GM12873 (cell line): ENCODE measurements at regions not wholly inside any gene's neighbourhood (a gene's known extent, or its start where the extent isn't known, plus 50 kb on each side); places are given as distances from the start of the nearest gene placed in this dataset.

Experiments
- CTCF ChIP-seq: IDR thresholded peaks from 2 replicates; pipeline ENCODE4 v1.5.1; 2012; ENCODE audit warnings: low read depth, mild to moderate bottlenecking, moderate library complexity, low read length, control low read depth; ENCODE audit not compliant: insufficient read depth; ENCODE audit errors: missing control alignments

DNA sequence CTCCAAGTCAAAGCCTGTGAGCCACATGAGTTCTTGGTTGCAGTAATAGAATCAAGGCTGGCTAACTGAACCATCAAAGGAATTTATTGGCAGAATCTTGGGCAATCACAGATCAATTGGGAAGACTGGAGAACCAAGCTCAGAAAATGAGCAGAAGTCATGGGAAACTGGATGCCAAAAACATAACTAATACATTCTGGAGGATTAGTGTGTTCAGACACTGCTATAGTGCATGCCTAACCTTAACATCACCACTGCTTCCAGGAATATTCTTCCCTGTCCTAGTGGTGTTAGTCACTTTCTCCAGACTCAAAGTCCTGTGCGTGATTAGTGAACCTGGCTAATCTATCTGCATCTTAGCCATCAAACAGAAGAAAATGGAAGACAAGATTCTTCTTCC lies 843.7 kb downstream of the EFNA5 start:
- TF ChIP-seq CTCF: no peak

DNA sequence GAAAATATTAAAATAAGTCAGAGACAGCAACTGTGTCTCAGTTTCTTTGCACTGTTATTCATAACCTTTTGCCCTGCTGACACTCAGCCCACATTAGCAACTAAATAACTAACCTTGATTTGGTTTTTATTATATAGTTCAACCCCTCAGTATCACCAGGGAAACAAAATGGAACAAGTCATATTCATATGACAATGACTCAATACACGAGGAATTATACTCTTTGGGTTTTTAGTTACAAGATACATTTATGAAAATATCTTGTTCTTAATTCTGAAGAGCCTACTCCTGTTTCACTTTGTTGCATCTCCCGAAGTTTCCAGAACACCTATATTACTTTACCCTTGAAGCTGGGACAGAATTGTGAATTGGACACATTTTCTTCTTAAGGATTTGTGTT lies 845.4 kb downstream of the EFNA5 start:
- TF ChIP-seq CTCF: no peak

- no peak for TF ChIP-seq CTCF
These were observed 847.9 kb downstream of the EFNA5 start for GRCh38 chr5:106822851-106823250.

GRCh38 chr5:106818552-106818951 lies 852.2 kb downstream of the EFNA5 start:
- TF ChIP-seq CTCF: no peak

GRCh38 chr5:106814961-106815360 lies 855.8 kb downstream of the EFNA5 start:
- no peak for TF ChIP-seq CTCF

GRCh38 chr5:106801554-106801953 lies 869.2 kb downstream of the EFNA5 start:
- TF ChIP-seq CTCF: no peak

DNA sequence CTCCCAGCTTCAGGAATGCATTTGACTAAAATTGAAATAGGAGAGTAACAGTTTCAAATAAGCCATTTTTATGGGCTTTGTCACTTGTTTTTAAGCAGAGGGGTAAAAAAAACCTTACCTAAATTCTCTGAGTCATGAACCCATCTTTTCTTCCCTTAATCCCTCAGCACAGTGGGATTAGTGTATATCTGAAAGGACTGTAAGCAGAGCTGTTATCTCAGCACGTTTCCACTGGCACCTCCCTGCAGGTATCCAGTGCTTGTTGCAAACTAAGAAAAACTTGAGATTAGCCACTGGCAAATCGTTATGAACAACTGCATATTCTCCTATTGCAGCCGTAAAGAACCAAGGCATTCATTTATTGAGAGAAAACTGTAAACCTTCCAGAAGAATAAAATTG lies 872.7 kb downstream of the EFNA5 start:
- no peak for TF ChIP-seq CTCF
